22Rv1 (cell line): ENCODE measurements at regions not wholly inside any gene's neighbourhood (a gene's known extent, or its start where the extent isn't known, plus 50 kb on each side); places are given as distances from the start of the nearest gene placed in this dataset.
"Not testable (repeated sequence)": the region's sequence is repeated elsewhere in the genome, so short reads cannot be mapped to it uniquely, and the experiment has no call there.

Source experiments
- H3K27ac ChIP-seq: fragments of 450-650 bp; 2 replicates; pipeline ENCODE4 v1.5.1; 2017
- ZFX ChIP-seq: fragments of 450-650 bp; IDR thresholded peaks from 2 replicates; pipeline ENCODE4 v1.6.1; 2017; ENCODE audit warnings: antibody characterized with exemption, borderline replicate concordance
- TF ChIP-seq, protein P1 (sequence below): fragments of 450-650 bp; IDR thresholded peaks from 2 replicates; pipeline ENCODE4 v1.5.1; 2017; ENCODE audit warnings: mild to moderate bottlenecking

DNA sequence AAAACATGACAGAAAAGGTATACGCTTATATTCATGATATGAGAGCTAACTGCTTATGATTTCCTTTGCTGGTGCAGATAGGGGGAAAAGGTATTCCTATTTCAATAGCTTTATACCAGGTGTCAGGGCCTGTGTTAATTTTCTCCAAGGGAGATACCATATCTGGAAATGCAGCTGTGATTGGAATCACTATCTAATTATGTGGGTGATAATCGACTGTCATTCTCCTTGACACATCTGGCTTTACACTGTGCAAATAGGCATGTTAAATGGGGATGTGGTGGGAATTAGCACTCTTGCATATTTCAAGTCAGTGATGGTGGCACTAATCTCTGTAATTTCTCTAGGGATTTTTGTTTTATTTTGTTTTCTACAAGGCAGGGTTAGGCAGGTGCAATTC, 611.1 kb downstream of the CDH9 start:
- H3K27ac ChIP-seq = no peak overlapping the region
- no peak for TF ChIP-seq ZFX
- TF ChIP-seq, protein P1, sequence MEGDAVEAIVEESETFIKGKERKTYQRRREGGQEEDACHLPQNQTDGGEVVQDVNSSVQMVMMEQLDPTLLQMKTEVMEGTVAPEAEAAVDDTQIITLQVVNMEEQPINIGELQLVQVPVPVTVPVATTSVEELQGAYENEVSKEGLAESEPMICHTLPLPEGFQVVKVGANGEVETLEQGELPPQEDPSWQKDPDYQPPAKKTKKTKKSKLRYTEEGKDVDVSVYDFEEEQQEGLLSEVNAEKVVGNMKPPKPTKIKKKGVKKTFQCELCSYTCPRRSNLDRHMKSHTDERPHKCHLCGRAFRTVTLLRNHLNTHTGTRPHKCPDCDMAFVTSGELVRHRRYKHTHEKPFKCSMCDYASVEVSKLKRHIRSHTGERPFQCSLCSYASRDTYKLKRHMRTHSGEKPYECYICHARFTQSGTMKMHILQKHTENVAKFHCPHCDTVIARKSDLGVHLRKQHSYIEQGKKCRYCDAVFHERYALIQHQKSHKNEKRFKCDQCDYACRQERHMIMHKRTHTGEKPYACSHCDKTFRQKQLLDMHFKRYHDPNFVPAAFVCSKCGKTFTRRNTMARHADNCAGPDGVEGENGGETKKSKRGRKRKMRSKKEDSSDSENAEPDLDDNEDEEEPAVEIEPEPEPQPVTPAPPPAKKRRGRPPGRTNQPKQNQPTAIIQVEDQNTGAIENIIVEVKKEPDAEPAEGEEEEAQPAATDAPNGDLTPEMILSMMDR = no peak

DNA sequence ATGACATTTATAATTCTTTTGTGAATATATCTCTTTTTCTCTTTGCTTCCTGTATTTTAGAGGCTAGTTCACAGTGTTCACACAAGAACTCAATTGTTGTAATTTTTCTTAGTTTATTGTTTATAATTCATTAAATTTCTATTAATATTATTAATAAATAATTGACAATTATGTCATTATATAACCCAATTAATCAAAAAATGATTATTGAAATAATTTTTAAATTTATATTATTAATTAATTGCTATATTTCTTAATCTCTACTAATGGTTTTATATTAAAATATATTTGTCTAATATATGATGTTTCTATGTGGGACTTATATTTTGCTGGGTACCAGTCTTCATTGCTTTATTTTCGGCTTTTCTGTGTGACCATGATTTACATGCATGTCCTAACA, 618.4 kb downstream of the CDH9 start:
- TF ChIP-seq ZFX = no peak
- TF ChIP-seq, protein P1 = no peak
- no peak overlapping the region for H3K27ac ChIP-seq

DNA sequence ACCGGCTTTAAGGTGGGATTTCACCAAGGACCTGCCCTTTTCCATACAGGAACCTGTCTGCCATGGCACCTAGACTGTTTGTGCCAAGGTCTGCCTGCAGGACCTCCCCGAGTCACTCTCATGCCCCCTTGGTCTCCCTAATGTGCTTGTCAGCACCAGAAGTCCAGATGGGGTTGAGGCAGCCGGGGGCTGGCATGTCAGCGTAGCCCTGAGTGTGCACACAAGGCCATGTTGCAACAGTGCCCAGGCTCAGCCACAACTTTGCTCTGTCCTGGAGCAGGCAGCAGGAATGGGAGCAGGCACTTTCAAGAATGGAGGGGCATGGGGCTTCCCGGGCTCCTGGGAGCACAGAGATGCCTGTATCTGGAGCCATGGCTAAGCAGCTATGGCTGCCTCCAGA, 621.5 kb downstream of the CDH9 start:
- TF ChIP-seq, protein P1 = no peak

DNA sequence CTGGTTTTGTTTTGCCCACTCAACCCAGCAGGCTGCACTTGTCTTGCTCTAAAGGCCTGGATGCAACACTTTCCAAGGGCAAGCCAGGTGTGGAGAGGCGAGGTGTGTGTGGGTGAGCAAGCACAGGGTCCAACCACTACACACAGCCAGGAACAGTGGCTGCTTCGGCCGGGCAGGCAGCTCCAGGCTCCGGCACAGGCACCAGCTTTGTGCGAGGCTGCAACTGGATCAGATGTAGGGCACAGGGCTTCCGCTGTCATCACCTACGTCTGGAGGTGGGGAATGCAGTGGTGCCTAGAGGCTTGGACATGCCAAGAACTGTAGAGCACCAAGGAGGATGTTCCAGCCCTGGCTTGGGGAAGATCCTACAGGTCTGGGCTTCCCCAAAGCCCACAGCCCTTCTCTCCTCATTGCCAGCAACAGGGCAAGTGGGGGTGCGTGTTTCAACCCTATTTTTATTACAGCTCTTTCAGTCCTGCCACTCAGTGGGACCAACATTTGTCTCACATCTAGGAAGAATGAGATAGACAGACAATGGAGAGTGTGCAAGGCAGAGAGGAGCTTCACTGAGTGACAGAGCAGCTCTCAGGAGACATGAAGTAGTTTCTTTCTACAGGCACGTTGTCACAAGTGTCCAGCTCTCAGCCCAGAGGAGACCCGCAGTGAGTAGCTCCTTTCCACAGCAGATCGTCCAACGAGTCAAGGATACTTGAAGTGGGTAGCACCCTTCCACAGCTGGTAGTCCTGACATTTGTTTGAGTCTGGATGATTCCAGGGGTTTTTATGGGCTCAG, 622.2 kb downstream of the CDH9 start:
- no peak overlapping the region for H3K27ac ChIP-seq
- TF ChIP-seq, protein P1 = no peak
- no peak for TF ChIP-seq ZFX

More for the DNA sequence above, 621.5 kb downstream of the CDH9 start:
- H3K27ac ChIP-seq = no peak overlapping the region

DNA sequence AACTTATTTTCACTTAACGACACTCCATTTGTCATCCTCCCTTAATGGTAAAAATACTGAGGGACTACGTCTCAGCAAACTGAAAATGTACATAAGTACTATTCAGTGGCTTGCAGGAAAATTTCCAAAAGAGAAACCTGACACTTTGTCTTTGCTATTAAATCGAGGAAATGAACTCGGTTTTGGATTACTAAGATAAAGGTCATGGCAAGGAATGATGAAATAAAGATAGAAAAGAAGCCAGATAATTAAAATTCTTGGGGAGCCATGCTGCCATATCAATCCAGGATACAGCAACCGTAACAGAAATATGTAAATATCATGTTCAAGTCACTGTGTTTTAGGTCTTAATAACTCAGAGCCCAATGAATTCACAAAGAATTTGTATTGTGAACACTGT, 647.8 kb downstream of the CDH9 start:
- H3K27ac ChIP-seq = no peak overlapping the region
- TF ChIP-seq ZFX = no peak
- TF ChIP-seq, protein P1 = no peak

DNA sequence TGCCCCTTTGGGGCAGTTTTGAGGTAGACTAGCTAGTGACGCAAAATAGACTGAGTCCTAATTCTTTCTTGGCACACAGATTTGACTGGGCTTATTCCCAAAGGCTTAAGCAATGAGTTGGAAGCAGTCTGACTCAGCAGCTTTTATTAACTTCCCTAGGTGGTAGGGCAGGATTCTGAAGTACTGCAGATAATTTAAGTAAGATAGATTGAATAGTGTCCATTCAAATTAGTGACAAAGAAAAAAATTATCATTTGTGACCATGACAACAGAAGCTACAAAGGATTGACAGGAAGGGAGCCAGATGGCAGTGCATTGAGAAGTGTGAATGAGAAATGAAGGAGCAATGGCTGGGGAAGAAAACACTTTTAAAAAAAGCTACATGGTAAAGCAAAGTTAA, 649.4 kb downstream of the CDH9 start:
- TF ChIP-seq, protein P1 = no peak
- TF ChIP-seq ZFX = no peak
- H3K27ac ChIP-seq = no peak overlapping the region

DNA sequence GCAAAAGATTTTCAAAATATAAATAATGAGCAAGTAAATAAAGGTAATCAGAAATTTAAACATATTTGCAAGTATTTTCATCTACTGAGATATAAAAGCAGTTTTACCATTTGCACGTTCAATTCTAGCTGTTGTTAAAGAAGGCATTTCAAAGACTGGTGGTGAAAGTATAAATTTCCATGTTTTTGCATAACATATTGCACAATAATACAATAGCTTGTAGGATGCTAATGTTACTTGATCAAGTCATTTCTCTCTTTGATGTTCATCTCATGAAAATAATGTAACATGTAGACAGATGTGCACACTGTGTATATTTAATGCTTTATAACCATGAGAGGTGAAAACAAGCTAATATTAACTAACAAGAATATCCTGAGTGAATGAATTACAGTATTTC, 651.9 kb downstream of the CDH9 start:
- no peak overlapping the region for H3K27ac ChIP-seq
- TF ChIP-seq ZFX = no peak
- TF ChIP-seq, protein P1 = no peak

DNA sequence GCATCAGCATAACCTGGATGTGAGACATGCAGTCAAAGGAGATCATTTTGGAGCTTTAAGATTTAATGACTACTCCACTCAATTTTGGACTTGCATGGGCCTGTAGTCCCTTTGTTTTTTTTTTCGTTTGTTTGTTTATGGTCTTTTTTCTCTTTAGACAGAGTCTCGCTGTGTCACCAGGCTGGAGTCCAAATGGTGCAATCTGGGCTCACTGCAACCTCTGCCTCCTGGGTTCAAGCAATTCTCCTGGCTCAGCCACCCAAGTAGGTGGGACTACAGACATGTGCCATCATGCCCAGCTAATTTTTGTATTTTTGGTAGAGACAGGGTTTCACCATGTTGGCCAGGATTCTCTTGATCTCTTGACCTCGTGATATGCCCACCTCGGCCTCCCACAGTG, 673.8 kb downstream of the CDH9 start:
- not testable (repeated sequence) for H3K27ac ChIP-seq
